GM12892 (cell line): ENCODE measurements at regions not wholly inside any gene's neighbourhood (a gene's known extent, or its start where the extent isn't known, plus 50 kb on each side); places are given as distances from the start of the nearest gene placed in this dataset.

Experiments used
- POLR2A ChIP-seq: IDR thresholded peaks from 2 replicates; pipeline ENCODE4 v1.6.1; 2011; ENCODE audit warnings: low read depth, low read length, control low read depth
- POLR2AphosphoS5 ChIP-seq: IDR thresholded peaks from 2 replicates; pipeline ENCODE4 v1.6.1; 2011; ENCODE audit warnings: low read depth, low read length, control low read depth
- TAF1 ChIP-seq: IDR thresholded peaks from 2 replicates; pipeline ENCODE4 v1.6.1; 2011; ENCODE audit warnings: low read depth, mild to moderate bottlenecking, control low read depth, low read length, borderline replicate concordance

DNA sequence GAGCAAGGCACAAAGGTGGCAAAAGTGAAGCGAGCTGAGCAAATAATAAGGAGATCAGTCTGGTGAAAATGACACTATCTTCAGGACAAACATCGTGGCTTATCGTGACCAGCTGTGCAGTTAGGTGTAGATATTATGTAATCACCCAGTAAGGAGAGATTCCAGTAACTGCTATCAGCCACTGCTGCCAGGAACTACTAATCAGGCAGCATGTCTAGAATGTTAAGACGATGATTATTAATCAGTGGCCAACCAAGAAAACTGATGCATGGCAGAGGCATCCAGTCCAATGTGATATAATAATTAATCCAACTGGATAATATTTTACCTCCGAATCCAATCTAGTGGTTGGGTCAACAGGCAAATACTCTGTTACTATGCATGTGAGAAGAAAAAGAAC is 252.7 kb upstream of the ZPLD1 start:
- TF ChIP-seq POLR2AphosphoS5 (no peak), POLR2A (no peak), TAF1 (no peak)
